Stimulated activated CD8-positive, alpha-beta memory T cell treated with anti-CD3 and anti-CD28 coated beads, Interleukin-15, amount 100 ng/mL, for 24 hours (primary cell): ENCODE measurements at regions not wholly inside any gene's neighbourhood (a gene's known extent, or its start where the extent isn't known, plus 50 kb on each side); places are given as distances from the start of the nearest gene placed in this dataset.
"Not testable (repeated sequence)": the region's sequence is repeated elsewhere in the genome, so short reads cannot be mapped to it uniquely, and the experiment has no call there.

Experiments
- DNase-seq: peaks from one replicate; pipeline ENCODE4 v3.0.0-alpha.2; 2020; ENCODE audit warnings: low read depth

GRCh38 chr3:118075873-118076272, 958.8 kb downstream of the IGSF11 start:
- DNase-seq, result no peak

DNA sequence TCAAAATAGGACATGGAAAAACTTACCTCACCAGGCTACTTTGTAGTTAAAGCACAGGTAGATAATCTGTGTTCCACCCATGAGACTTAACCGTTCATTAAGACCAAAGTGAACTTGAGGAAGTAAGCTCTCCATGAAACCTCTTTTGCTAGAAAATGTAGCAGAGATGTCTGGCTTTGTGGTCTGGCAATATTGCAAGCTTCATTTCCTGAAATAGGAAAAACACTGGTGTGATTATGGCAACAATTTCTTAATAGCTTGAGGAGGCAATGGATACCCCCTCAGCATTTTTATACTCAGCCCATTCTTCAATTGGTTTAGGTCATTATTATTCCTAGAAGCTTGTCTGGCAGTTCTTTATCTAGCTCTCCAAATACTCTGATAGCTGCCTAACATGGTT, 957.3 kb downstream of the IGSF11 start:
- DNase-seq, result no peak

- DNase-seq, result no peak
Measured at GRCh38 chr3:118080889-118081288, 953.8 kb downstream of the IGSF11 start.

- DNase-seq, result no peak
Measured at GRCh38 chr3:118088696-118089095, 946.0 kb downstream of the IGSF11 start.

GRCh38 chr3:118089563-118089962, 945.1 kb downstream of the IGSF11 start:
- DNase-seq, result no peak

DNA sequence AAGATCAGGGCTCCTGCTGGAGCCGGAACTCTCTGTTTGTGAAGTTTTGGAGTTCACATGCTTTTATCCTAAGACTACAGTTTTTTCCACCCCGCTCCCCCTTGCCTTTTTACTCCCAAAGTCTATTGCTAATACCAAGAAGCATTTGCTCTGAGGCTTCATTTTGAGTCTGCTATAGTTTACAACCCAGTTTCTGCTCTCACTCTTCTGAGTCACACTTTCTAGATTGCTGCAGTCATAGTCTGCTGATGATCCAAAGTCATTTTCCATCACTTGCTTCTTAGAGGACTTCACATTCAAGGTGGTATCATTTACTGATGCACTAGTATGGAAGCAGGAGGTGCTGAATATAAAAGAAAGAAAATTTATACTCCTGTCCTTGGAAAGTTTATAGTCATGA, 937.4 kb downstream of the IGSF11 start:
- DNase-seq, result no peak

- no peak for DNase-seq
Measured at GRCh38 chr3:118097660-118098059, 937.0 kb downstream of the IGSF11 start.

GRCh38 chr3:118098827-118099226, 935.8 kb downstream of the IGSF11 start:
- DNase-seq, result no peak

DNA sequence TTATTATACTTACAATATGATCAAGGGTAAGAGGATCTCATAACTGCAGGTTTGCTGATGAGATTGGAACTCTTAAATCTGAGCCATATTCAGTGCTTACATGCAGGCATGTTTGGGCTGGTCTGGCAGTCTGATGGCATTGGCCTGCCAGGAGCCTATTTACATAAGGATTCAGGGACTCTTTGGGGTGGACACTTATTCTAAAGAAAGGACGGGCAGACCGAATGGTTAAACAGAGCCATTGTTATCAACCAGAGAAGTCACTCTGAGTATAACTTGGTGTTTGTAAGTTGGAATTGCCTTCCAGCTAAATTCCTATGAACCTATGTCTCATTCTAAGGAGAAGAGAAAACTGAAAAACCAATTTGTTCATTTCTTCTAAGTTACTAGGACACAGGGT, 932.8 kb downstream of the IGSF11 start:
- no peak for DNase-seq

GRCh38 chr3:118102737-118103136, 931.9 kb downstream of the IGSF11 start:
- DNase-seq, result no peak

- no peak for DNase-seq
Measured at GRCh38 chr3:118108201-118108600, 926.4 kb downstream of the IGSF11 start.

DNA sequence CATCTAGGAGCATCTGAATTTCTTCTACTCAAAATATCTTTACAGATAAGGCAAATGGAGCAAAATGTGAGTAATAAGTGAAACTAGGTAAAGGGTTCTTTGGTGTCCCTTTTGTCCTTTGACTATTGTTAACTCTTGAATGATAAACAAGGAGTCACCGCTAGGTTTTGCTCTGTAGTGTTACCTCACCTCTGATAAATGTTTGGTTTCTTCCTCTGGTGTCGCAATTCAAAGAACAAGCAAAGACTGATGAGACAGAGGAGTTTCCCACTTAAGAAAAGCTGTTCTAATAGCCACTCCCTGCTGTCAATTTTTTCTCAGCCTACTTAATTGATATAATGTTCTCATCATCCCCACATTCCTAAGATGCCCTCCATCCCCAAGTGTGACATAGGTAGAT, 925.9 kb downstream of the IGSF11 start:
- DNase-seq, result no peak

GRCh38 chr3:118110211-118110610, 924.4 kb downstream of the IGSF11 start:
- no peak for DNase-seq

DNA sequence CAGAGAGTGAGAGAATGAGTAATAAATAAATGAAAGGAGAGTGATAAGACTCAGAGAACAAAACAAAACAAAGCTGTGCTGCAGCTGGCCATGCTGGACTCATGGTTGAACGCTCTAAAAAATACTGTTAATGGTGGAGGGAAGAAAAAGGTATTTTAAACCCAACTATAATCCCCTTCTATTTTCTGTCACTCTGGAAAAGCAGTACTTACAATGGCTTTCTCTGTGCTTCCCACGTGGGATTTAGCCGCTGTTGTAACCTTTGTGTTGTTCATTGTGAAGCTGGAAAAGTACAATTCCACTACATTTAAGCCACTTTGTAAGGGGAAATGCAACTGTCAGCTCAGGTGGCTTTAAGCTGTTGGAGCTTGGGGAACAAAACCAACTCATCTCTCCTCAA, 917.7 kb downstream of the IGSF11 start:
- no peak for DNase-seq

GRCh38 chr3:118126751-118127150, 907.9 kb downstream of the IGSF11 start:
- no peak for DNase-seq

- no peak for DNase-seq
Measured at GRCh38 chr3:118127992-118128391, 906.7 kb downstream of the IGSF11 start.

DNA sequence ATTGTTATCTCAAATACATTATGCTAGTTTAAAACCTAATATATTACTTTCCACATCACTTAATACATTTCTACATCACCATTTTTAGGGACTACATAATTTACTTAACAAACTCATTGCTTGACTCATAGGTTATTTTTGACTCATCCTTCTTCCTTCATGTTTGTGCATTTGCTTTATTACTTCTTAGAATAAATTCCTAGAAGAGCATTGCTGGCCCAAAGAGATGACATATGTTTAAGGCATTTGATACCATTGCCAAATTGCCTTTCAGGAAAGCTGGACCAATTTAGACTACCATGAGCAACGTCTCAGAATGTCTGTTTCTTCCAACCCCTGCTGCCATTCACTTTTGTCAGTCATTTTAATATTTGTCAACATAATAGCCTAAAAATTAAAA, 905.8 kb downstream of the IGSF11 start:
- DNase-seq, result no peak

DNA sequence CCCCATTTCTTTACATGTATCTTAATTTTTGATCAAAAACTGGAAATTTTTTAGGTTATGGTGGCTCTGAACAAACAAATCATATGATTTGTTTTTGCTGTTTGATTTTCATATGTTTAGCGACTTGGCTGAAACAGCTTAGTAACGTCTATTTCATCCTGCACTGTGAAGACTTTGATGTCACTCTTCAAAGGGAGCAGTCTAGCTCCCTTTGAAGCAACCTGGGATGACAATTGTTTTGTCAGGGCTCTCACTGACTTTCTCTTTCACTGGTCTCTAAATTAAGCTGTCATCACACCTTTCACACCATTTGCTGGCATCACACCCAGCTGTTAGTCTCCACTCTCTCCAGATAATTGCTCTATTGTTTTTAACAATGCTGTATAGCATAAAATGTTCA, 896.9 kb downstream of the IGSF11 start:
- no peak for DNase-seq

DNA sequence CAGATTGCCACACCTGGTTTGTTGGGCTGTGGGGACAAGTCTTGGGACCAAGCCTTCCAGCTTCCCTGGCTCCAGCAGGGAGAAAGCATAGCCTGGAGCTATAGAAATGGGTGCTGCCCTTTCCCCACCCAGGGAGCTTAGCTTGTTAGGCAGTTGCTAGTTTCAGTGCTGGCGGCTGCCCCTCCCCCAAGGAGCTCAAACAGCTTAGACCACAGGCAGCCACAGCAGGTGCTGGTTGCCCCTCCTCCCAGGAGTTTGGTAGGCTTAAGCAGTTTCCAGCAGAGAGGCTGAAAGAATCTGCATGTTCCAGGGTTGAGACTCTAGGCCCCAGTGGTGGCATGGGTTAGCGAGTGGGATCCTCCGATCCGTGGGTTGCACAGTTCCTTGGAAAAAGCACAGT, 889.7 kb downstream of the IGSF11 start:
- no peak for DNase-seq

DNA sequence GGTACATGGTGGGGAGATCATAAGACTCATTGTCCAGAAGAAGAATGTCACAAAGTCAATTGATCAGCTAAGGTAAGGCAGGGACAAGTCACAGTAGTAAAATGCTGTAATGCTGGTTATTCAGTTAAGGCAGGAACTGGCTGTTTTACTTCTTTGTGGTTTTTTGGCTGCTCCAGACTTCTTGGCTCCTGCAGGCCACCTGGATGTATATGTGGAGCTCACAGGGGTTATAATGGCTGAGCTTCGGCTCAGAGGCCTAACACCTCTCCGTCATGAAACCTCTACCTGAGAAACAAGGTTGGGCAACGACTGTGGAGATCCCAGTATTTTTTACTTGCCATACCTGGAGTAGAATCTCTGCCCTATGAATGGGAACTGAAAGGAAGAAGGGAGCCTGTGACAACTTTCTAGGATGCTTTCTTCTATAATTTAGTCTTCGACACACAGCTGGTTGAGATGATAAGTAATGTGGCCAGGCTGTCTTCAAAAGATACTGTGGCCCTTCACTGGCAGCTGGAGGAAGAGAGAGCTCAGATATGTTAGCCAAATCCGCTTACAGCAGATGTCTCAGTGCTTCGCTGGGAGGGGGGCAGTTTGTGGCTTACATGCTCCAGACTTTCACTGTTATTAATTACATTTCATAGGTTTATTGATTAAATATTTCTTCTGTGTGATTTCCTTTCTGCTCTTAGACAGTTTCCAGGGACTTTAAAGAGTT, 887.8 kb downstream of the IGSF11 start:
- DNase-seq, result no peak

- DNase-seq, result no peak
Measured at GRCh38 chr3:118151164-118151563, 883.5 kb downstream of the IGSF11 start.

GRCh38 chr3:118162627-118163588, 871.7 kb downstream of the IGSF11 start:
- not testable (repeated sequence) for DNase-seq

DNA sequence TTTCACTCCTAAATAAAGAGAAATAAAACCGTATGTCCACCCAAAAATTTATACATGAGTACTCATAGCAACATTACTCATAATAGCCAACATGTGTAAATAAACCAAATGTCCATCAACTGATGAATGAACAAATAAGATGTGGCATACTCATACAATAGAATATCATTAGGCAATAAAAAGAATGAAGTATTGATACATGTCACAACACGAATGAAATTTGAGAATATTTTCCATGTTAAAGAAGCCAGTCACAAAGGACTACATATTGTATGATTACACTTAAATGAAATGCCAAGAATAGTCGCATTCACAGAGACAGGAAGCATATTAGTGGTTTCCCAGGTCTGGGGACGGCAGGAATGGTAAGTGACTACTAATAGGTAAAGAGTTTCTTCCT, 869.2 kb downstream of the IGSF11 start:
- no peak for DNase-seq
